Heart left ventricle (tissue), 16 donors: ENCODE measurements at regions not wholly inside any gene's neighbourhood (a gene's known extent, or its start where the extent isn't known, plus 50 kb on each side); places are given as distances from the start of the nearest gene placed in this dataset.

Experiments used
- ATAC-seq, 4 donors: fragments of 200-7000 bp; cut with Tn5 transposase; one replicate each; pipeline ENCODE4 v1.9.1; 2020 to 2022; ENCODE audit warnings: moderate library complexity in 4 of 4, mild to moderate bottlenecking in 3 of 4, moderate number of reproducible peaks in 1 of 4
- DNase-seq, 5 donors: peaks; one replicate each; pipeline ENCODE4 v3.0.0-alpha.2; 2020
- H3K27ac ChIP-seq, 12 donors: fragments of 200-600 bp; sonication (generic) in 4 of 12; one replicate each; pipeline versions ENCODE4 v1.5.0 to v1.8.0; 2016 to 2022; ENCODE audit warnings: mild to moderate bottlenecking in 2 of 12
- H3K27me3 ChIP-seq, 9 donors: fragments of 200-600 bp; sonication (generic) in 2 of 9; one replicate each; pipeline versions ENCODE4 v1.5.1 to v1.8.0; 2016 to 2022; ENCODE audit warnings: mild to moderate bottlenecking in 3 of 9
- H3K36me3 ChIP-seq, 9 donors: fragments of 200-600 bp; sonication (generic) in 2 of 9; one replicate each; pipeline versions ENCODE4 v1.5.0 to v1.8.0; 2018 to 2022; ENCODE audit warnings: mild to moderate bottlenecking in 2 of 9
- H3K4me1 ChIP-seq, 12 donors: fragments of 200-600 bp; sonication (generic) in 4 of 12; one replicate each; pipeline versions ENCODE4 v1.5.0 to v1.8.0; 2016 to 2022; ENCODE audit warnings: mild to moderate bottlenecking in 3 of 12
- H3K4me3 ChIP-seq, 12 donors: fragments of 200-600 bp; sonication (generic) in 4 of 12; one replicate each; pipeline versions ENCODE4 v1.5.0 to v1.8.0; 2017 to 2022; ENCODE audit warnings: mild to moderate bottlenecking in 9 of 12, moderate library complexity in 4 of 12
- H3K9me3 ChIP-seq, 12 donors: fragments of 200-600 bp; sonication (generic) in 4 of 12; one replicate each; pipeline versions ENCODE4 v1.5.0 to v1.8.0; 2016 to 2022; ENCODE audit warnings: mild to moderate bottlenecking in 1 of 12
- CTCF ChIP-seq, 12 donors: fragments of 200-600 bp; sonication (generic) in 4 of 12; IDR thresholded peaks; one replicate each; pipeline versions ENCODE4 v1.5.0 to v1.8.0; 2018 to 2022; ENCODE audit warnings: antibody characterized with exemption in 12 of 12, mild to moderate bottlenecking in 5 of 12
- POLR2A ChIP-seq, 2 donors: fragments of 450-650 bp; IDR thresholded peaks; one replicate each; pipeline ENCODE4 v1.6.1; 2017; ENCODE audit warnings: antibody characterized with exemption in 2 of 2, mild to moderate bottlenecking in 2 of 2, moderate library complexity in 2 of 2
- WGBS, 4 donors: extraction: QIAGEN DNeasy Blood & Tissue Kit in 2 of 4; methylation state at CpG; one replicate each; pipeline versions ENCODE4 v1.1.5 to v1.1.7; 2013 to 2018; 5-methylcytosine and 5-hydroxymethylcytosine counted together
- intact Hi-C, 10 donors: fragments of 100-400 bp; cut with DNase I; formaldehyde crosslinking; loops; one replicate each; pipeline versions ENCODE4 v1.11.1 to v1.14.2; 2022
- donor health status: ischemic (EF 13 %, LVEDD 7.1; RV severe dilation, severe dysfunction).
- donor health status: healthy with polysubstance abuse.
- donor health status: DM: no; HTN: yes; CAD: no.
- donor health status: DM: no; HTN: no; CAD: no.
- donor health status: ischemic (EF 25% LVEDD 6.9; RV normal size, moderate dysfunction).
- donor health status: ischemic (EF 25% LVEDD 5.7; RV mildly dilated, moderate dysfunction).
- donor health status: healthy.
- donor health status: DM: yes; HTN: yes; CAD: no.
- donor health status: ischemic (EF 35%, LVEDD 5.7; RV mildly dilated, moderate dysfunction).
- donor health status: nonischemic (EF 11% LVEDD 7.7; RV severe dilation, severe dysfunction).
- donor health status: DM: yes; HTN: yes; CAD: no.
- donor health status: PGD.
- donor health status: ischemic (EF 29% LVEDD 5.4; RV normal size, mild dysfunction).
- donor health status: nonischemic (EF 23%, LVEDD 6.1; RV moderate dilation, normal function).

- 91 to 95% (median 93%) methylated on average over 3 of the region's 3 CpGs for WGBS, 4 donors
- no peaks in the 10 kb centered on the region for H3K36me3 ChIP-seq
- H3K4me3 ChIP-seq = no peak overlapping the region
- H3K9me3 ChIP-seq = no peaks in the 10 kb centered on the region
- no peak overlapping the region for H3K27ac ChIP-seq
- DNase-seq (no peak), ATAC-seq (no peak)
- intact Hi-C loops = no loop called here
- H3K27me3 ChIP-seq = no peaks in the 10 kb centered on the region
- TF ChIP-seq CTCF (IDR thresholded peaks at IDR 0.05) (no peak), POLR2A (IDR thresholded peaks at IDR 0.05) (no peak)
- peaks cover 0 to 11% (median 0%) of the 10 kb centered on the region in 12 donors for H3K4me1 ChIP-seq
Measured at GRCh38 chr13:106104281-106104901, 431.1 kb downstream of the EFNB2 start.

DNA sequence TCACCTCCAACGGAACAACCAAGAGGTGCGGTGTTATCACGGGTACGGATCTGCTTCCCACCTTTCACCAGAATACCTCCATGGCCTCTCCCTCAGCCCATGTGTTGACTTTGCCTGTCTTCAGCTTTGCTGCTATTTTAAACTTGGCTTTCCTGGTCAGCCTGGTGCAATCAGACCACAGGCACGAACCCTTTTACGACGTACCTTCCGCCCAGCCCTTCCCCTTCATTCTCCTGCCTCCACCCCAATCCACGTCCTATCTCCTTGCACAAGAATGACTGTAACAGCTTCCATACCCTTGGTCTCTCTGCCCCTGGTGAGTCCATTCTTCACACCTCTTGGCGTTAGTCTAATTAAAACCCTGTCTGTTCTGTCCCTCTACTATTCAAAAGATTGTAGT, 431.7 kb downstream of the EFNB2 start:
- no peaks in the 10 kb centered on the region for H3K36me3 ChIP-seq
- no peak overlapping the region for H3K4me3 ChIP-seq
- no peaks in the 10 kb centered on the region for H3K9me3 ChIP-seq
- DNase-seq = no peak
- WGBS, 4 donors = 82 to 94% (median 87%) methylated on average over 10 of the region's 10 CpGs
- H3K4me1 ChIP-seq = peaks cover 0 to 11% (median 0%) of the 10 kb centered on the region in 12 donors
- intact Hi-C loops = no loop called here
- H3K27me3 ChIP-seq = no peaks in the 10 kb centered on the region
- ATAC-seq = no peak
- TF ChIP-seq CTCF (IDR thresholded peaks at IDR 0.05) (no peak), POLR2A (IDR thresholded peaks at IDR 0.05) (no peak)
- H3K27ac ChIP-seq = no peak overlapping the region

DNA sequence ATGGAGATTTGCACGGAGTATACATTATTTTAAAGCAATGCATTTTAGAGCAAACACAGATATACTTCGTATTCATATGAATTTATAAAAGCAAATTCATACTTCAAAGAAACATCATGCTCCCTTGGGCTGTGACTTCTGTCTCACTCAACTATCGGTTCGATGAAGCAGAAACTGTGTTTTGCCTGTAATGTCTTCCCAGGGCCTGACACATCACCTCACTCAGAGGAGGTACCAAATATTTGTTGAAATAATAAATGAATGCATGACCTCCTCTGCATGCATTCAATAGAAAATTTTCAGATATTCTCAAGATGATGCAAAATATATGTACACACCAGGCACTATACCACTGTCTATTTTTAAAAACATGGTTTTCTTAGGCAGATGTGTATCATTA, 432.7 kb downstream of the EFNB2 start:
- Histone ChIP-seq H3K4me3 (no peak overlapping the region), H3K36me3 (no peaks in the 10 kb centered on the region), H3K9me3 (no peaks in the 10 kb centered on the region), H3K27ac (no peak overlapping the region), H3K4me1 (peaks cover 0 to 11% (median 0%) of the 10 kb centered on the region in 12 donors), H3K27me3 (no peaks in the 10 kb centered on the region)
- intact Hi-C loops = no loop called here
- TF ChIP-seq POLR2A (IDR thresholded peaks at IDR 0.05) (no peak), CTCF (IDR thresholded peaks at IDR 0.05) (no peak)
- 95 to 99% (median 97%) methylated on average over 4 of the region's 4 CpGs for WGBS, 4 donors
- no peak for ATAC-seq
- no peak for DNase-seq

GRCh38 chr13:106101201-106101600, 434.3 kb downstream of the EFNB2 start:
- no peak for DNase-seq
- Histone ChIP-seq H3K27ac (no peak overlapping the region), H3K4me3 (no peak overlapping the region), H3K36me3 (no peaks in the 10 kb centered on the region), H3K27me3 (peaks cover 0 to 5% (median 0%) of the 10 kb centered on the region in 9 donors), H3K4me1 (peaks cover 0 to 11% (median 0%) of the 10 kb centered on the region in 12 donors), H3K9me3 (no peaks in the 10 kb centered on the region)
- WGBS, 4 donors = 87 to 94% (median 92%) methylated on average over 5 of the region's 5 CpGs
- no peak for TF ChIP-seq POLR2A (IDR thresholded peaks at IDR 0.05)
- TF ChIP-seq CTCF (IDR thresholded peaks at IDR 0.05) = no peak
- ATAC-seq = no peak
- intact Hi-C loops = no loop called here
